Body of pancreas (tissue), 4 donors: ENCODE measurements at regions not wholly inside any gene's neighbourhood (a gene's known extent, or its start where the extent isn't known, plus 50 kb on each side); places are given as distances from the start of the nearest gene placed in this dataset.

Experiments
- POLR2A ChIP-seq, 3 donors: fragments of 450-650 bp; IDR thresholded peaks; one replicate each; pipeline ENCODE4 v1.6.1; 2016; ENCODE audit warnings: antibody characterized with exemption in 3 of 3, mild to moderate bottlenecking in 2 of 3
- TF ChIP-seq, protein P1 (sequence below), 7 experiments: fragments of 450-650 bp in 4 of 7; fragments of 200-600 bp in 3 of 7; sonication (generic) in 3 of 7; IDR thresholded peaks; one replicate each; pipeline ENCODE4 v1.5.1; 2016 to 2019; ENCODE audit warnings: antibody characterized with exemption in 7 of 7

- TF ChIP-seq, protein P1, sequence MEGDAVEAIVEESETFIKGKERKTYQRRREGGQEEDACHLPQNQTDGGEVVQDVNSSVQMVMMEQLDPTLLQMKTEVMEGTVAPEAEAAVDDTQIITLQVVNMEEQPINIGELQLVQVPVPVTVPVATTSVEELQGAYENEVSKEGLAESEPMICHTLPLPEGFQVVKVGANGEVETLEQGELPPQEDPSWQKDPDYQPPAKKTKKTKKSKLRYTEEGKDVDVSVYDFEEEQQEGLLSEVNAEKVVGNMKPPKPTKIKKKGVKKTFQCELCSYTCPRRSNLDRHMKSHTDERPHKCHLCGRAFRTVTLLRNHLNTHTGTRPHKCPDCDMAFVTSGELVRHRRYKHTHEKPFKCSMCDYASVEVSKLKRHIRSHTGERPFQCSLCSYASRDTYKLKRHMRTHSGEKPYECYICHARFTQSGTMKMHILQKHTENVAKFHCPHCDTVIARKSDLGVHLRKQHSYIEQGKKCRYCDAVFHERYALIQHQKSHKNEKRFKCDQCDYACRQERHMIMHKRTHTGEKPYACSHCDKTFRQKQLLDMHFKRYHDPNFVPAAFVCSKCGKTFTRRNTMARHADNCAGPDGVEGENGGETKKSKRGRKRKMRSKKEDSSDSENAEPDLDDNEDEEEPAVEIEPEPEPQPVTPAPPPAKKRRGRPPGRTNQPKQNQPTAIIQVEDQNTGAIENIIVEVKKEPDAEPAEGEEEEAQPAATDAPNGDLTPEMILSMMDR (IDR thresholded peaks at IDR 0.05): no peak
- TF ChIP-seq POLR2A (IDR thresholded peaks at IDR 0.05): no peak
These were observed 107.0 kb upstream of the ZMIZ1 start for GRCh38 chr10:78961760-78962159.
